PC-9 (cell line): ENCODE measurements at regions not wholly inside any gene's neighbourhood (a gene's known extent, or its start where the extent isn't known, plus 50 kb on each side); places are given as distances from the start of the nearest gene placed in this dataset.

ENCODE experiments used
- BruUV-seq: library from RNA; stranded (reverse); fragments of 400-500 nt; replicated peaks from 2 replicates; lab custom pipeline; 2021; lab: Mats Ljungman, UMichigan
- CTCF ChIA-PET: fragments of 300-600 bp; sonication (Branson Sonifier 250); formaldehyde crosslinking; loops from one replicate; lab custom pipeline; 2022; ENCODE audit warnings: antibody characterized with exemption; lab: Charles Lee
- POLR2A ChIA-PET: fragments of 300-600 bp; sonication (Branson Sonifier 250); formaldehyde crosslinking; loops from one replicate; lab custom pipeline; 2022; ENCODE audit warnings: antibody characterized with exemption; ENCODE audit not compliant: unreplicated experiment; lab: Charles Lee
- DNase-seq, 2 experiments: peaks; one replicate each; pipeline versions ENCODE4 v3.0.0 to v3.0.0-alpha.2; 2015 to 2022; ENCODE audit warnings: mixed read lengths in 1 of 2
- H2AFZ ChIP-seq: fragments of 200-600 bp; sonication (generic); 2 replicates; pipeline ENCODE4 v1.8.1; 2017; ENCODE audit warnings: antibody characterized with exemption
- H3F3A ChIP-seq: fragments of 200-600 bp; sonication (generic); 2 replicates; pipeline ENCODE4 v1.8.1; 2017; ENCODE audit warnings: antibody characterized with exemption, mild to moderate bottlenecking, low read depth; ENCODE audit not compliant: insufficient read depth
- H3K27ac ChIP-seq: fragments of 200-600 bp; sonication (generic); 2 replicates; pipeline ENCODE4 v1.6.1; 2016; ENCODE audit warnings: mixed run types
- H3K27me3 ChIP-seq: fragments of 200-600 bp; sonication (generic); 2 replicates; pipeline ENCODE4 v1.6.1; 2016; ENCODE audit warnings: low read depth, mixed run types; ENCODE audit not compliant: insufficient read depth
- H3K36me3 ChIP-seq: fragments of 200-600 bp; sonication (generic); 2 replicates; pipeline ENCODE4 v1.6.1; 2016; ENCODE audit warnings: low read depth, mixed run types
- H3K4me1 ChIP-seq: fragments of 200-600 bp; sonication (generic); replicated peaks from 2 replicates; pipeline ENCODE4 v1.6.1; 2016; ENCODE audit warnings: mixed run types; ENCODE audit not compliant: insufficient read depth
- H3K4me2 ChIP-seq: fragments of 200-600 bp; sonication (generic); 2 replicates; pipeline ENCODE4 v1.6.1; 2017; ENCODE audit warnings: mixed run types
- H3K4me3 ChIP-seq: fragments of 200-600 bp; sonication (generic); 2 replicates; pipeline ENCODE4 v1.6.1; 2016; ENCODE audit warnings: mixed run types
- H3K79me2 ChIP-seq: fragments of 200-600 bp; sonication (generic); 2 replicates; pipeline ENCODE4 v1.6.1; 2017; ENCODE audit warnings: low read depth, mixed run types
- H3K9me2 ChIP-seq: fragments of 200-600 bp; sonication (generic); 2 replicates; pipeline ENCODE4 v1.8.1; 2017; ENCODE audit warnings: mild to moderate bottlenecking; ENCODE audit not compliant: insufficient read depth
- H3K9me3 ChIP-seq: fragments of 200-600 bp; sonication (generic); 2 replicates; pipeline ENCODE4 v1.8.1; 2016; ENCODE audit warnings: low read depth; ENCODE audit not compliant: insufficient read depth
- H4K20me1 ChIP-seq: fragments of 200-600 bp; sonication (generic); 2 replicates; pipeline ENCODE4 v1.8.1; 2017; ENCODE audit not compliant: insufficient read depth
- CTCF ChIP-seq: fragments of 200-600 bp; sonication (generic); conservative IDR thresholded peaks from 2 replicates; pipeline ENCODE4 v1.6.1; 2017; ENCODE audit warnings: mixed run types, antibody characterized with exemption, mild to moderate bottlenecking, moderate library complexity
- EZH2 ChIP-seq: fragments of 200-600 bp; sonication (generic); IDR thresholded peaks from 2 replicates; pipeline ENCODE4 v1.8.0; 2017; ENCODE audit warnings: antibody characterized with exemption, low read depth
- intact Hi-C: fragments of 100-400 bp; cut with micrococcal nuclease; formaldehyde crosslinking; loops from one replicate; pipeline ENCODE4 v1.10.0; 2022; ENCODE audit not compliant: unreplicated experiment

- H3K36me3 ChIP-seq, result no peaks in the 10 kb centered on the region
- no peak overlapping the region for H3K4me2 ChIP-seq
- BruUV-seq, result no TSS peak
- no peaks in the 10 kb centered on the region for H3K4me1 ChIP-seq
- no peak overlapping the region for H3K4me3 ChIP-seq
- H3K9me3 ChIP-seq, result no peaks in the 10 kb centered on the region
- no peaks in the 10 kb centered on the region for H3K79me2 ChIP-seq
- no peaks in the 10 kb centered on the region for H3K27me3 ChIP-seq
- no peak overlapping the region for H2AFZ ChIP-seq
- no peak overlapping the region for H3K27ac ChIP-seq
- no peaks in the 10 kb centered on the region for H3K9me2 ChIP-seq
- no peak for DNase-seq
- H3F3A ChIP-seq, result no peaks in the 10 kb centered on the region
- intact Hi-C loops, result no loop called here
- H4K20me1 ChIP-seq, result no peaks in the 10 kb centered on the region
- CTCF ChIA-PET, result no interaction called here
- TF ChIP-seq EZH2 (no peak), CTCF (no peak)
- POLR2A ChIA-PET, result no interaction called here
Observed at GRCh38 chr18:53886058-53886457, 338.4 kb downstream of the MBD2 start.

GRCh38 chr18:53883771-53884170 is 340.7 kb downstream of the MBD2 start:
- H3K9me2 ChIP-seq, result no peaks in the 10 kb centered on the region
- no peaks in the 10 kb centered on the region for H3K36me3 ChIP-seq
- TF ChIP-seq CTCF, result no peak
- no peak for TF ChIP-seq EZH2
- POLR2A ChIA-PET, result no interaction called here
- intact Hi-C loops, result no loop called here
- no peaks in the 10 kb centered on the region for H3K79me2 ChIP-seq
- no peaks in the 10 kb centered on the region for H3K9me3 ChIP-seq
- CTCF ChIA-PET, result no interaction called here
- no peaks in the 10 kb centered on the region for H3K27me3 ChIP-seq
- H4K20me1 ChIP-seq, result no peaks in the 10 kb centered on the region
- DNase-seq, result no peak
- no peak overlapping the region for H2AFZ ChIP-seq
- H3K4me2 ChIP-seq, result no peak overlapping the region
- H3K4me3 ChIP-seq, result no peak overlapping the region
- no peaks in the 10 kb centered on the region for H3K4me1 ChIP-seq
- H3K27ac ChIP-seq, result no peak overlapping the region
- H3F3A ChIP-seq, result no peaks in the 10 kb centered on the region
- no TSS peak for BruUV-seq

GRCh38 chr18:53874103-53874502 is 350.4 kb downstream of the MBD2 start:
- TF ChIP-seq CTCF (no peak), EZH2 (no peak)
- CTCF ChIA-PET, result no interaction called here

More at GRCh38 chr18:53874103-53874502, 350.4 kb downstream of the MBD2 start:
- H3F3A ChIP-seq, result no peaks in the 10 kb centered on the region
- H3K4me1 ChIP-seq, result no peaks in the 10 kb centered on the region
- BruUV-seq, result no TSS peak
- no peak overlapping the region for H3K27ac ChIP-seq
- H3K36me3 ChIP-seq, result no peaks in the 10 kb centered on the region
- H3K27me3 ChIP-seq, result no peaks in the 10 kb centered on the region
- DNase-seq, result no peak
- POLR2A ChIA-PET, result no interaction called here
- H3K4me3 ChIP-seq, result no peak overlapping the region
- no peaks in the 10 kb centered on the region; the same call in 1 of the 2 replicates for H3K9me2 ChIP-seq
- no peak overlapping the region for H3K4me2 ChIP-seq
- no peak overlapping the region for H2AFZ ChIP-seq
- no peaks in the 10 kb centered on the region for H3K9me3 ChIP-seq
- H4K20me1 ChIP-seq, result no peaks in the 10 kb centered on the region
- intact Hi-C loops, result no loop called here
- no peaks in the 10 kb centered on the region for H3K79me2 ChIP-seq
